ENCODE measurements at regions not wholly inside any gene's neighbourhood (a gene's known extent, or its start where the extent isn't known, plus 50 kb on each side); places are given as distances from the start of the nearest gene placed in this dataset.

GRCh38 chr1:17941431-17942189 is 166.0 kb upstream of the IGSF21 start:
- Histone ChIP-seq H2BK15ac (ENCODE audit: low read depth, low read length) (no peak overlapping the region), H3K9me3 (ENCODE audit: control insufficient read depth, low read depth, low read length) (no peaks in the 10 kb centered on the region), H3K4me2 (ENCODE audit: insufficient read depth, insufficient read length, low read length) (no peak overlapping the region), H3K79me2 (ENCODE audit: insufficient read depth, low read length) (no peaks in the 10 kb centered on the region), H3K56ac (ENCODE audit: insufficient read length, low read depth, low read length) (no peak overlapping the region), H3K14ac (ENCODE audit: insufficient read depth, low read length) (no peak overlapping the region), H3K23ac (ENCODE audit: insufficient read length, low read depth, low read length) (no peak overlapping the region), H3K4ac (ENCODE audit: low read depth, low read length) (no peak overlapping the region), H4K8ac (replicated peaks; ENCODE audit: insufficient read length, low read depth, low read length) (no peak overlapping the region), H4K91ac (ENCODE audit: insufficient read length, low read depth, low read length) (no peak overlapping the region), H3K23me2 (ENCODE audit: insufficient read length, low read depth, low read length, poor library complexity, severe bottlenecking) (no peaks in the 10 kb centered on the region), H3K79me1 (ENCODE audit: insufficient read depth, low read depth, low read length, poor library complexity, severe bottlenecking) (no peaks in the 10 kb centered on the region), H3K27me3 (ENCODE audit: insufficient read depth, low read length) (no peaks in the 10 kb centered on the region; the same call in 1 of the 2 replicates), H2BK5ac (ENCODE audit: insufficient read length, low read length) (no peak overlapping the region), H4K5ac (ENCODE audit: insufficient read length, low read depth, low read length) (no peak overlapping the region), H4K20me1 (ENCODE audit: control insufficient read depth, insufficient read depth, insufficient read length) (no peaks in the 10 kb centered on the region), H3T11ph (ENCODE audit: low read length) (no peak overlapping the region), H2AK5ac (ENCODE audit: insufficient read length, low read length) (no peak overlapping the region), H3K9ac (ENCODE audit: extremely low read depth, insufficient read length, low read length) (no peak overlapping the region), H2BK12ac (ENCODE audit: insufficient read length, low read depth, low read length) (no peak overlapping the region), H3K18ac (ENCODE audit: insufficient read length, low read depth, low read length) (no peak overlapping the region), H2BK20ac (ENCODE audit: low read depth, low read length, poor library complexity, severe bottlenecking) (no peak overlapping the region), H3K4me1 (ENCODE audit: insufficient read depth, low read length) (no peaks in the 10 kb centered on the region), H3K27ac (ENCODE audit: insufficient read length, low read depth, low read length) (no peak overlapping the region), H2AFZ (ENCODE audit: low read length) (no peak overlapping the region), H2BK120ac (ENCODE audit: low read depth, low read length, poor library complexity, severe bottlenecking) (no peak overlapping the region)
- no peak for DNase-seq
- H3K4me1 Mint-ChIP-seq: 0 out of 4 replicates have a peak, but pooled peaks cover 0 to 5% of the 10 kb centered on the region in 2 experiments
- H3K4me3 Mint-ChIP-seq: no peak overlapping the region
- WGBS (ENCODE audit: extremely low coverage, insufficient read length, low lambda C conversion rate): no CpG with 5 or more reads among the region's 6 CpGs
- H3K36me3 Mint-ChIP-seq (ENCODE audit: insufficient read depth in 1 of 3, low read depth in 3 of 3): no peaks in the 10 kb centered on the region
- H3K27ac Mint-ChIP-seq: no peak overlapping the region
- TF ChIP-seq CTCF (conservative IDR thresholded peaks at IDR 0.05): no peak
- H3K9me3 Mint-ChIP-seq: no peaks in the 10 kb centered on the region
- peaks cover 30% of the 10 kb centered on the region for H3K27me3 Mint-ChIP-seq (ENCODE audit: low read depth)

All from H9 (cell line).